Thyroid gland (tissue), 4 donors: ENCODE measurements at regions not wholly inside any gene's neighbourhood (a gene's known extent, or its start where the extent isn't known, plus 50 kb on each side); places are given as distances from the start of the nearest gene placed in this dataset.

Experiments
- DNase-seq, 2 donors: peaks; one replicate each; pipeline ENCODE4 v3.0.0-alpha.2; 2019
- H3K27ac ChIP-seq, 3 donors: fragments of 200-600 bp; sonication (generic); 1 replicate in 2 of 3; 2 replicates in 1 of 3; pipeline ENCODE4 v1.5.1; 2016 to 2019; ENCODE audit warnings: mild to moderate bottlenecking in 1 of 3, moderate library complexity in 1 of 3
- H3K27me3 ChIP-seq: fragments of 200-600 bp; sonication (generic); one replicate; pipeline ENCODE4 v1.5.1; 2019
- H3K36me3 ChIP-seq, 2 donors: fragments of 200-600 bp; sonication (generic); one replicate each; pipeline ENCODE4 v1.5.1; 2016 to 2019
- H3K4me1 ChIP-seq, 2 donors: fragments of 200-600 bp; sonication (generic); one replicate each; pipeline ENCODE4 v1.5.1; 2017 to 2019
- H3K4me3 ChIP-seq, 3 donors: fragments of 200-600 bp; sonication (generic); replicated peaks in 1 of 3; 1 replicate in 2 of 3; 2 replicates in 1 of 3; pipeline ENCODE4 v1.5.1; 2016; ENCODE audit warnings: mild to moderate bottlenecking in 1 of 3
- H3K9me3 ChIP-seq: fragments of 200-600 bp; sonication (generic); one replicate; pipeline ENCODE4 v1.5.1; 2017
- CTCF ChIP-seq, 6 experiments: fragments of 200-600 bp in 3 of 6; fragments of 450-650 bp in 3 of 6; sonication (generic) in 3 of 6; IDR thresholded peaks; one replicate each; pipeline ENCODE4 v1.5.1; 2016 to 2019; ENCODE audit warnings: antibody characterized with exemption in 6 of 6, mild to moderate bottlenecking in 2 of 6, inconsistent platforms in 1 of 6, moderate library complexity in 1 of 6
- POLR2A ChIP-seq, 2 donors: fragments of 450-650 bp; IDR thresholded peaks; one replicate each; pipeline ENCODE4 v1.6.1; 2017; ENCODE audit warnings: antibody characterized with exemption in 2 of 2, mild to moderate bottlenecking in 2 of 2, moderate library complexity in 1 of 2
- WGBS, 2 donors: methylation state at CpG; one replicate each; pipeline ENCODE4 v1.1.5; 2017; 5-methylcytosine and 5-hydroxymethylcytosine counted together
- intact Hi-C: fragments of 100-400 bp; cut with DNase I; formaldehyde crosslinking; loops from one replicate; pipeline ENCODE4 v1.15.1; 2023

- no peaks in the 10 kb centered on the region for H3K9me3 ChIP-seq
- TF ChIP-seq CTCF (IDR thresholded peaks at IDR 0.05) = no peak
- no peak for TF ChIP-seq POLR2A (IDR thresholded peaks at IDR 0.05)
- no peaks in the 10 kb centered on the region for H3K36me3 ChIP-seq
- no peak overlapping the region for H3K27ac ChIP-seq
- intact Hi-C loops = no loop called here
- no peak for DNase-seq
- no peak overlapping the region for H3K4me3 ChIP-seq
- no peaks in the 10 kb centered on the region for H3K27me3 ChIP-seq
- no peaks in the 10 kb centered on the region for H3K4me1 ChIP-seq
- 59 to 63% methylated on average over 15 of the region's 15 CpGs for WGBS, 2 donors
Measured at GRCh38 chr6:2514965-2515543, 235.7 kb downstream of the MYLK4 start.

GRCh38 chr6:2512802-2513201, 237.9 kb downstream of the MYLK4 start:
- Histone ChIP-seq H3K4me3 (no peak overlapping the region), H3K4me1 (no peaks in the 10 kb centered on the region), H3K9me3 (no peaks in the 10 kb centered on the region), H3K27me3 (no peaks in the 10 kb centered on the region), H3K36me3 (no peaks in the 10 kb centered on the region), H3K27ac (no peak overlapping the region)
- intact Hi-C loops = no loop called here
- TF ChIP-seq CTCF (IDR thresholded peaks at IDR 0.05) (no peak), POLR2A (IDR thresholded peaks at IDR 0.05) (no peak)
- WGBS, 2 donors = 85% methylated on average over 5 of the region's 5 CpGs
- no peak for DNase-seq

GRCh38 chr6:2510316-2510715, 240.4 kb downstream of the MYLK4 start:
- 85 to 87% methylated on average over 13 of the region's 13 CpGs for whole genome bisulfite sequencing, 2 donors
- Histone ChIP-seq H3K36me3 (no peaks in the 10 kb centered on the region), H3K4me1 (no peaks in the 10 kb centered on the region), H3K9me3 (no peaks in the 10 kb centered on the region), H3K4me3 (no peak overlapping the region), H3K27me3 (no peaks in the 10 kb centered on the region), H3K27ac (no peak overlapping the region)
- DNase-seq = no peak
- intact Hi-C loops = no loop called here
- no peak for TF ChIP-seq CTCF (IDR thresholded peaks at IDR 0.05)
- TF ChIP-seq POLR2A (IDR thresholded peaks at IDR 0.05) = no peak

DNA sequence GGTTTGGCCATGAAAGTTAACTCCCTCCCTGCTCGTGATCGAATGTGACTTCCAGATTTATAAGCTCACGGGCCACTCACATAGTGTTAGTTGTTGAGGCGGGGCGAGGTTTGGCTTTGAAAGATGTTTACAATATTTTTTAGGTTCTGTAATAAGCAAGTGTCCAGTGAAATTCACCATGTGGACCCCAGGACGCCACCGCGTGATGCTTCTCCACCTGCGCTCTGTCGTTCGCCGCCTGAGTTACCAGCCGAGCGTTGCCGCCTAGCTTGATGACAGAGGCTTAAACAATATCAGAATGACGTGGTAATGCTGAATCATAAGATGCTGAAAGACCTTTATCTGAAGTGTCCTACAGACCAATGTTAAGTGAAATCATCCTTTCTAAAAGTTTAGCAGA, 241.0 kb downstream of the MYLK4 start:
- no peaks in the 10 kb centered on the region for H3K9me3 ChIP-seq
- no peak overlapping the region for H3K4me3 ChIP-seq
- WGBS, 2 donors = 92 to 94% methylated on average over 16 of the region's 16 CpGs
- H3K4me1 ChIP-seq = no peaks in the 10 kb centered on the region
- no peak overlapping the region for H3K27ac ChIP-seq
- DNase-seq = no peak
- no peaks in the 10 kb centered on the region for H3K36me3 ChIP-seq
- TF ChIP-seq POLR2A (IDR thresholded peaks at IDR 0.05) = no peak
- no peak for TF ChIP-seq CTCF (IDR thresholded peaks at IDR 0.05)
- intact Hi-C loops = no loop called here
- H3K27me3 ChIP-seq = no peaks in the 10 kb centered on the region

GRCh38 chr6:2508071-2508470, 242.7 kb downstream of the MYLK4 start:
- 84 to 93% methylated on average over 3 of the region's 3 CpGs for WGBS, 2 donors
- DNase-seq = no peak

More at GRCh38 chr6:2508071-2508470, 242.7 kb downstream of the MYLK4 start:
- Histone ChIP-seq H3K36me3 (no peaks in the 10 kb centered on the region), H3K9me3 (no peaks in the 10 kb centered on the region), H3K27me3 (no peaks in the 10 kb centered on the region), H3K4me1 (no peaks in the 10 kb centered on the region), H3K27ac (no peak overlapping the region), H3K4me3 (no peak overlapping the region)
- intact Hi-C loops = no loop called here
- TF ChIP-seq CTCF (IDR thresholded peaks at IDR 0.05) (no peak), POLR2A (IDR thresholded peaks at IDR 0.05) (no peak)
